Choroid plexus epithelial cell (primary cell): ENCODE measurements at regions not wholly inside any gene's neighbourhood (a gene's known extent, or its start where the extent isn't known, plus 50 kb on each side); places are given as distances from the start of the nearest gene placed in this dataset.

ENCODE experiments used
- DNase-seq: peaks from one replicate; pipeline ENCODE4 v3.0.0-alpha.2; 2010; ENCODE audit warnings: low read depth
- H3K4me3 ChIP-seq: 2 replicates; pipeline ENCODE4 v1.5.1; 2011; ENCODE audit warnings: low read depth, mild to moderate bottlenecking, control low read depth, low read length, moderate library complexity
- CTCF ChIP-seq: conservative IDR thresholded peaks from 2 replicates; pipeline ENCODE4 v1.5.1; 2011; ENCODE audit warnings: low read depth, mild to moderate bottlenecking, control low read depth, inconsistent platforms, low read length, moderate library complexity

- no peak overlapping the region for H3K4me3 ChIP-seq
- DNase-seq: no peak
- no peak for TF ChIP-seq CTCF
Measured at GRCh38 chr21:15119486-15119885, 54.7 kb upstream of the NRIP1 start.

GRCh38 chr21:15121097-15121654, 56.4 kb upstream of the NRIP1 start:
- TF ChIP-seq CTCF: no peak
- no peak for DNase-seq
- H3K4me3 ChIP-seq: no peak overlapping the region

GRCh38 chr21:15121655-15122120, 56.9 kb upstream of the NRIP1 start:
- DNase-seq: peak; percentile 80

GRCh38 chr21:15122241-15122640, 57.4 kb upstream of the NRIP1 start:
- DNase-seq: no peak
- TF ChIP-seq CTCF: no peak
- H3K4me3 ChIP-seq: no peak overlapping the region

More at GRCh38 chr21:15121655-15122120, 56.9 kb upstream of the NRIP1 start:
- no peak overlapping the region for H3K4me3 ChIP-seq
- TF ChIP-seq CTCF: no peak

GRCh38 chr21:15124731-15125130, 59.9 kb upstream of the NRIP1 start:
- no peak overlapping the region for H3K4me3 ChIP-seq
- no peak for TF ChIP-seq CTCF
- no peak for DNase-seq

- TF ChIP-seq CTCF: no peak
- no peak overlapping the region for H3K4me3 ChIP-seq
- no peak for DNase-seq
Measured at GRCh38 chr21:15126948-15127347, 62.1 kb upstream of the NRIP1 start.

GRCh38 chr21:15127437-15127836, 62.6 kb upstream of the NRIP1 start:
- no peak for DNase-seq
- no peak for TF ChIP-seq CTCF
- no peak overlapping the region for H3K4me3 ChIP-seq
